ENCODE measurements at regions not wholly inside any gene's neighbourhood (a gene's known extent, or its start where the extent isn't known, plus 50 kb on each side); places are given as distances from the start of the nearest gene placed in this dataset.

DNA sequence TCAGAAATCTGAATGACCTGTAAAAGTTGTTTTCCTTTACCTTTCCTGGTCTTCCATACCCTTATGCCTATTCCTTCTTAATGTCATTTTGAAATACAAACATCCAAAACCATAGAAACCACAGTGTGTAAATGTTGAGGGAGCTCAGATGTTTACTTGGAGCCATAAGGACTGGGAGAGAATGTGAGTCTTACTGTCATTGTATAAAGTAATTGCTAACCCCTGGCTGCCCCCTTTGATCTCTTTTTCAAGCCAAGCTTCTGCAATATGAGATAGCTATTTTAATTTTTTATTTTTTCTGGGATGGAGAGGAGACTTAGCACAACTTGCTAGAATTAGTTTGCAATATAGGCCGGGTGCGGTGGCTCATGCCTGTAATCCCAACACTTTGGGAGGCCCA is 124.4 kb upstream of the AKIRIN2 start:
- H3K27ac ChIP-seq: no peak overlapping the region
- no peak for TF ChIP-seq CTCF (IDR thresholded peaks at IDR 0.05)
- no peak for TF ChIP-seq ZFX (IDR thresholded peaks at IDR 0.05; ENCODE audit: borderline replicate concordance)

GRCh38 chr6:87825821-87826221 is 123.8 kb upstream of the AKIRIN2 start:
- H3K27ac ChIP-seq: no peak overlapping the region
- no peak for TF ChIP-seq CTCF (IDR thresholded peaks at IDR 0.05)
- no peak for TF ChIP-seq ZFX (IDR thresholded peaks at IDR 0.05; ENCODE audit: borderline replicate concordance)

GRCh38 chr6:87824958-87825491 is 123.0 kb upstream of the AKIRIN2 start:
- H3K27ac ChIP-seq: no peak overlapping the region
- TF ChIP-seq CTCF (IDR thresholded peaks at IDR 0.05): no peak
- no peak for TF ChIP-seq ZFX (IDR thresholded peaks at IDR 0.05; ENCODE audit: borderline replicate concordance)

- H3K27ac ChIP-seq: no peak overlapping the region
- TF ChIP-seq ZFX (IDR thresholded peaks at IDR 0.05; ENCODE audit: borderline replicate concordance) (no peak), CTCF (IDR thresholded peaks at IDR 0.05) (no peak)
Observed at GRCh38 chr6:87822011-87822410, 120.0 kb upstream of the AKIRIN2 start.

- H3K27ac ChIP-seq: no peak overlapping the region
- TF ChIP-seq CTCF (IDR thresholded peaks at IDR 0.05) (no peak), ZFX (IDR thresholded peaks at IDR 0.05; ENCODE audit: borderline replicate concordance) (no peak)
Observed at GRCh38 chr6:87820343-87820984, 118.4 kb upstream of the AKIRIN2 start.

- no peak overlapping the region for H3K27ac ChIP-seq
Observed at GRCh38 chr6:87817183-87817582, 115.2 kb upstream of the AKIRIN2 start.

More at GRCh38 chr6:87817183-87817582, 115.2 kb upstream of the AKIRIN2 start:
- TF ChIP-seq CTCF (IDR thresholded peaks at IDR 0.05) (no peak), ZFX (IDR thresholded peaks at IDR 0.05; ENCODE audit: borderline replicate concordance) (no peak)
